Breast epithelium (tissue), 3 donors: ENCODE measurements at regions not wholly inside any gene's neighbourhood (a gene's known extent, or its start where the extent isn't known, plus 50 kb on each side); places are given as distances from the start of the nearest gene placed in this dataset.

Source experiments
- POLR2A ChIP-seq: fragments of 450-650 bp; IDR thresholded peaks from one replicate; pipeline ENCODE4 v1.6.1; 2016; ENCODE audit warnings: antibody characterized with exemption, mild to moderate bottlenecking, moderate library complexity
- POLR2AphosphoS5 ChIP-seq, 3 donors: sonication (generic); formaldehyde crosslinking; IDR thresholded peaks; one replicate each; pipeline ENCODE4 v1.6.1; 2017; ENCODE audit warnings: antibody characterized with exemption in 3 of 3
- TF ChIP-seq, protein P1 (sequence below), 3 donors: fragments of 450-650 bp; IDR thresholded peaks; one replicate each; pipeline ENCODE4 v1.5.1; 2016 to 2017; ENCODE audit warnings: antibody characterized with exemption in 3 of 3, mild to moderate bottlenecking in 3 of 3, moderate library complexity in 3 of 3

DNA sequence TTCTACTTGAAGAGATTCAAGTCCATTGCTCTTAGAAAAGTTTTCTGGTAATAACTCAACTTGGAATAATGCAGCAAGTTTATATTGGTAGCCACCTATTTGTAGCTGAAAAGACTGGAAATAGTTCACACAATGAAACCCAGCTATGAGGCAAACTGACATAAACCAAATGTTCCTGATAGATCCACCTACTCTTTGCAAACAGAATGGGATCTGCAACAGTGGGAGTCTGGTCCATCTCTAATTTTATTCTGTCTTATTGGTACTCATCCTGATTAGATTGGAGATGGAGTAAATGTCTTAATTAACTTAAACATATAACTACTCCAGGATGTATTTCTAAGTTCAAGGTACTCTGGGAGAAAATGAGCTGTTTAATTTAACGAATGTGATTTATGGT, 438.0 kb downstream of the OLFM4 start:
- TF ChIP-seq POLR2A (no peak), POLR2AphosphoS5 (IDR thresholded peaks at IDR 0.05) (no peak)
- TF ChIP-seq, protein P1, sequence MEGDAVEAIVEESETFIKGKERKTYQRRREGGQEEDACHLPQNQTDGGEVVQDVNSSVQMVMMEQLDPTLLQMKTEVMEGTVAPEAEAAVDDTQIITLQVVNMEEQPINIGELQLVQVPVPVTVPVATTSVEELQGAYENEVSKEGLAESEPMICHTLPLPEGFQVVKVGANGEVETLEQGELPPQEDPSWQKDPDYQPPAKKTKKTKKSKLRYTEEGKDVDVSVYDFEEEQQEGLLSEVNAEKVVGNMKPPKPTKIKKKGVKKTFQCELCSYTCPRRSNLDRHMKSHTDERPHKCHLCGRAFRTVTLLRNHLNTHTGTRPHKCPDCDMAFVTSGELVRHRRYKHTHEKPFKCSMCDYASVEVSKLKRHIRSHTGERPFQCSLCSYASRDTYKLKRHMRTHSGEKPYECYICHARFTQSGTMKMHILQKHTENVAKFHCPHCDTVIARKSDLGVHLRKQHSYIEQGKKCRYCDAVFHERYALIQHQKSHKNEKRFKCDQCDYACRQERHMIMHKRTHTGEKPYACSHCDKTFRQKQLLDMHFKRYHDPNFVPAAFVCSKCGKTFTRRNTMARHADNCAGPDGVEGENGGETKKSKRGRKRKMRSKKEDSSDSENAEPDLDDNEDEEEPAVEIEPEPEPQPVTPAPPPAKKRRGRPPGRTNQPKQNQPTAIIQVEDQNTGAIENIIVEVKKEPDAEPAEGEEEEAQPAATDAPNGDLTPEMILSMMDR (IDR thresholded peaks at IDR 0.05) = no peak
